Fibroblast of lung (primary cell): ENCODE measurements at regions not wholly inside any gene's neighbourhood (a gene's known extent, or its start where the extent isn't known, plus 50 kb on each side); places are given as distances from the start of the nearest gene placed in this dataset.

Experiments
- DNase-seq, 2 donors: peaks; one replicate each; pipeline versions ENCODE4 v3.0.0 to v3.0.0-alpha.2; 2010; ENCODE audit warnings: low read depth in 2 of 2
- H2AFZ ChIP-seq: 2 replicates; pipeline ENCODE4 v1.5.1; 2012; ENCODE audit warnings: low read length, control low read depth, inconsistent platforms
- H3K27ac ChIP-seq: 2 replicates; pipeline ENCODE4 v1.5.1; 2011; ENCODE audit warnings: low read length, control low read depth; ENCODE audit not compliant: insufficient read depth
- H3K27me3 ChIP-seq: 2 replicates; pipeline ENCODE4 v1.5.1; 2011; ENCODE audit warnings: mild to moderate bottlenecking, low read length; ENCODE audit not compliant: control insufficient read depth, insufficient read depth
- H3K36me3 ChIP-seq: 2 replicates; pipeline ENCODE4 v1.5.1; 2011; ENCODE audit warnings: low read length; ENCODE audit not compliant: control insufficient read depth, insufficient read depth
- H3K4me1 ChIP-seq: 2 replicates; pipeline ENCODE4 v1.5.1; 2011; ENCODE audit warnings: low read length; ENCODE audit not compliant: control insufficient read depth, insufficient read depth; ENCODE audit errors: extremely low read depth
- H3K4me2 ChIP-seq: 2 replicates; pipeline ENCODE4 v1.5.1; 2011; ENCODE audit warnings: low read length, control low read depth; ENCODE audit not compliant: insufficient read depth; ENCODE audit errors: extremely low read depth
- H3K4me3 ChIP-seq, 4 experiments: fragments of 200-600 bp in 1 of 4; sonication (generic) in 1 of 4; replicated peaks in 1 of 4; 2 replicates each; pipeline ENCODE4 v1.5.1; 2011 to 2016; ENCODE audit warnings: low read length in 4 of 4, low read depth in 3 of 4, mild to moderate bottlenecking in 3 of 4, control low read depth in 2 of 4, inconsistent platforms in 1 of 4, mixed read lengths in 1 of 4; ENCODE audit not compliant: insufficient read depth in 1 of 4; ENCODE audit errors: control extremely low read depth in 1 of 4
- H3K79me2 ChIP-seq: 2 replicates; pipeline ENCODE4 v1.5.1; 2012; ENCODE audit warnings: mild to moderate bottlenecking, low read length, inconsistent platforms; ENCODE audit not compliant: control insufficient read depth, insufficient read depth
- H3K9ac ChIP-seq: 2 replicates; pipeline ENCODE4 v1.5.1; 2011; ENCODE audit warnings: mild to moderate bottlenecking, low read length, control low read depth; ENCODE audit not compliant: insufficient read depth
- H3K9me3 ChIP-seq: 2 replicates; pipeline ENCODE4 v1.5.1; 2012; ENCODE audit warnings: low read depth, low read length; ENCODE audit not compliant: control insufficient read depth, insufficient read depth
- H4K20me1 ChIP-seq: 2 replicates; pipeline ENCODE4 v1.5.1; 2011; ENCODE audit warnings: low read length; ENCODE audit not compliant: control insufficient read depth, insufficient read depth; ENCODE audit errors: extremely low read depth
- EZH2 ChIP-seq: IDR thresholded peaks from 2 replicates; pipeline ENCODE4 v1.5.1; 2012; ENCODE audit warnings: low read length, control low read depth, mild to moderate bottlenecking; ENCODE audit errors: missing control alignments
- TF ChIP-seq, protein P1 (sequence below), 2 donors: IDR thresholded peaks in 1 of 2; conservative IDR thresholded peaks in 1 of 2; 1 replicate in 1 of 2; 2 replicates in 1 of 2; pipeline ENCODE4 v1.5.1; 2011 to 2012; ENCODE audit warnings: low read length in 2 of 2, control low read depth in 1 of 2, inconsistent platforms in 1 of 2, low read depth in 1 of 2, mild to moderate bottlenecking in 1 of 2

GRCh38 chr9:84061613-84062193 is 81.1 kb downstream of the RMI1 start:
- no peaks in the 10 kb centered on the region for H3K4me1 ChIP-seq
- H3K4me3 ChIP-seq, result no peak overlapping the region
- no peak overlapping the region for H3K27ac ChIP-seq
- H3K9me3 ChIP-seq, result no peaks in the 10 kb centered on the region
- no peak overlapping the region for H3K4me2 ChIP-seq
- no peak overlapping the region for H2AFZ ChIP-seq
- H3K27me3 ChIP-seq, result no peaks in the 10 kb centered on the region
- no peaks in the 10 kb centered on the region for H3K36me3 ChIP-seq
- TF ChIP-seq EZH2, result no peak
- TF ChIP-seq, protein P1, sequence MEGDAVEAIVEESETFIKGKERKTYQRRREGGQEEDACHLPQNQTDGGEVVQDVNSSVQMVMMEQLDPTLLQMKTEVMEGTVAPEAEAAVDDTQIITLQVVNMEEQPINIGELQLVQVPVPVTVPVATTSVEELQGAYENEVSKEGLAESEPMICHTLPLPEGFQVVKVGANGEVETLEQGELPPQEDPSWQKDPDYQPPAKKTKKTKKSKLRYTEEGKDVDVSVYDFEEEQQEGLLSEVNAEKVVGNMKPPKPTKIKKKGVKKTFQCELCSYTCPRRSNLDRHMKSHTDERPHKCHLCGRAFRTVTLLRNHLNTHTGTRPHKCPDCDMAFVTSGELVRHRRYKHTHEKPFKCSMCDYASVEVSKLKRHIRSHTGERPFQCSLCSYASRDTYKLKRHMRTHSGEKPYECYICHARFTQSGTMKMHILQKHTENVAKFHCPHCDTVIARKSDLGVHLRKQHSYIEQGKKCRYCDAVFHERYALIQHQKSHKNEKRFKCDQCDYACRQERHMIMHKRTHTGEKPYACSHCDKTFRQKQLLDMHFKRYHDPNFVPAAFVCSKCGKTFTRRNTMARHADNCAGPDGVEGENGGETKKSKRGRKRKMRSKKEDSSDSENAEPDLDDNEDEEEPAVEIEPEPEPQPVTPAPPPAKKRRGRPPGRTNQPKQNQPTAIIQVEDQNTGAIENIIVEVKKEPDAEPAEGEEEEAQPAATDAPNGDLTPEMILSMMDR (conservative IDR thresholded peaks at IDR 0.05 in 1 of 2, IDR thresholded peaks at IDR 0.05 in 1 of 2; ENCODE audit: low read depth in 1 of 2, low read length in 2 of 2), result no peak
- DNase-seq, result no peak
- no peak overlapping the region for H3K9ac ChIP-seq
- no peaks in the 10 kb centered on the region for H3K79me2 ChIP-seq
- no peaks in the 10 kb centered on the region for H4K20me1 ChIP-seq

GRCh38 chr9:84062538-84062937 is 81.9 kb downstream of the RMI1 start:
- H3K9me3 ChIP-seq, result no peaks in the 10 kb centered on the region
- TF ChIP-seq EZH2, result no peak
- TF ChIP-seq, protein P1 (conservative IDR thresholded peaks at IDR 0.05 in 1 of 2, IDR thresholded peaks at IDR 0.05 in 1 of 2; ENCODE audit: low read depth in 1 of 2, low read length in 2 of 2), result no peak
- no peaks in the 10 kb centered on the region for H3K27me3 ChIP-seq
- DNase-seq, result no peak
- no peak overlapping the region for H3K9ac ChIP-seq
- no peaks in the 10 kb centered on the region for H4K20me1 ChIP-seq
- no peaks in the 10 kb centered on the region for H3K36me3 ChIP-seq
- H3K4me1 ChIP-seq, result no peaks in the 10 kb centered on the region
- no peaks in the 10 kb centered on the region for H3K79me2 ChIP-seq
- H2AFZ ChIP-seq, result no peak overlapping the region
- no peak overlapping the region for H3K4me2 ChIP-seq
- H3K27ac ChIP-seq, result no peak overlapping the region
- no peak overlapping the region for H3K4me3 ChIP-seq

DNA sequence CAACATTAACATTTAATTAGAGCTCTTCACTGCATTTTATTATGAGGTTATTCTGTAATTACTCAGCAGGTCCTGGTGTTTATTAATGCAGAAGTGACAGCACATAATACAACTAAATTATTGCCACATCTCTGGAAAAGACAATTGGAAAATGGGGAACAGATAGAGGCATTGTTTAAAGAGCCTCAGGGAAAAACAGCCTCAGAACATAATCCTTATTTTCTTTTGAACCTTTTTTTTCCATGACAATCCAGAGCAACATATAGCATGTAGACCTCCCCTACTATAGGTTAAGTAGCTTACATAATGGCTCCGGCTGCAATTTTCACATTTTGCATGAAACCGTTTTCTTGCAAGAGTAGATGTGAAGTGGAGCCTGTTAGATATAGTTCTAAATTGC is 87.2 kb downstream of the RMI1 start:
- no peak overlapping the region for H3K4me3 ChIP-seq
- H4K20me1 ChIP-seq, result no peaks in the 10 kb centered on the region
- TF ChIP-seq, protein P1 (conservative IDR thresholded peaks at IDR 0.05 in 1 of 2, IDR thresholded peaks at IDR 0.05 in 1 of 2; ENCODE audit: low read depth in 1 of 2, low read length in 2 of 2), result no peak
- no peak for TF ChIP-seq EZH2
- no peaks in the 10 kb centered on the region for H3K9me3 ChIP-seq
- H3K27ac ChIP-seq, result no peak overlapping the region
- no peaks in the 10 kb centered on the region for H3K27me3 ChIP-seq
- H2AFZ ChIP-seq, result no peak overlapping the region
- H3K4me2 ChIP-seq, result no peak overlapping the region
- DNase-seq, result no peak
- H3K36me3 ChIP-seq, result no peaks in the 10 kb centered on the region
- H3K9ac ChIP-seq, result no peak overlapping the region
- no peaks in the 10 kb centered on the region for H3K79me2 ChIP-seq
- no peaks in the 10 kb centered on the region for H3K4me1 ChIP-seq
